ENCODE measurements at regions not wholly inside any gene's neighbourhood (a gene's known extent, or its start where the extent isn't known, plus 50 kb on each side); places are given as distances from the start of the nearest gene placed in this dataset.

DNA sequence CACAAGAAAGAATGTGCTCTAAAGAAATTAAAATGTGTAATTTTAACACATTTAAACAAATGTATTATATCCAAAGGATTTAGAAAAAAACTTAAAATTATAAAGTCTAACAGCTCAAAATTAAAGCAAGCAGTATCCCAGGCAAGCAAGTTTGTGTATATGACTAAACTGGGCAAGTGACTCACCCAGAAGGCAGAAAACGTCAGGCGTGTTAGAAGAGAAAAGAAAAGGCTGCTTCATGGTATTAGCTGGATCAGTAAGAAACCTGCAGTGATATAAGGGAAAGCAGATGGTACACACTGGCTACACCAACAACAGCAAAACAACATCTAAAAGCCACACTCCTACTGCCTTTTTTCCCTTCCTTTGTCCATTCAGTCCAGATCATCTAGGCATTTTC is 250.6 kb upstream of the NDST3 start:
- TF ChIP-seq SIN3A (IDR thresholded peaks at IDR 0.05; ENCODE audit: borderline replicate concordance, insufficient read depth, low read depth, low read length), result no peak
- TF ChIP-seq, protein P1, sequence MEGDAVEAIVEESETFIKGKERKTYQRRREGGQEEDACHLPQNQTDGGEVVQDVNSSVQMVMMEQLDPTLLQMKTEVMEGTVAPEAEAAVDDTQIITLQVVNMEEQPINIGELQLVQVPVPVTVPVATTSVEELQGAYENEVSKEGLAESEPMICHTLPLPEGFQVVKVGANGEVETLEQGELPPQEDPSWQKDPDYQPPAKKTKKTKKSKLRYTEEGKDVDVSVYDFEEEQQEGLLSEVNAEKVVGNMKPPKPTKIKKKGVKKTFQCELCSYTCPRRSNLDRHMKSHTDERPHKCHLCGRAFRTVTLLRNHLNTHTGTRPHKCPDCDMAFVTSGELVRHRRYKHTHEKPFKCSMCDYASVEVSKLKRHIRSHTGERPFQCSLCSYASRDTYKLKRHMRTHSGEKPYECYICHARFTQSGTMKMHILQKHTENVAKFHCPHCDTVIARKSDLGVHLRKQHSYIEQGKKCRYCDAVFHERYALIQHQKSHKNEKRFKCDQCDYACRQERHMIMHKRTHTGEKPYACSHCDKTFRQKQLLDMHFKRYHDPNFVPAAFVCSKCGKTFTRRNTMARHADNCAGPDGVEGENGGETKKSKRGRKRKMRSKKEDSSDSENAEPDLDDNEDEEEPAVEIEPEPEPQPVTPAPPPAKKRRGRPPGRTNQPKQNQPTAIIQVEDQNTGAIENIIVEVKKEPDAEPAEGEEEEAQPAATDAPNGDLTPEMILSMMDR (IDR thresholded peaks at IDR 0.05), result no peak
- Histone ChIP-seq H3K36me3 (ENCODE audit: control insufficient read depth, insufficient read depth, low read length) (no peaks in the 10 kb centered on the region), H3K27ac (ENCODE audit: low read length) (no peak overlapping the region), H3K27me3 (ENCODE audit: control insufficient read depth, insufficient read depth, low read length) (no peaks in the 10 kb centered on the region), H3K9me3 (ENCODE audit: control insufficient read depth, insufficient read depth, low read depth, low read length) (no peaks in the 10 kb centered on the region), H3K4me3 (ENCODE audit: low read depth in 2 of 2, low read length in 2 of 2) (no peak overlapping the region), H3K4me1 (ENCODE audit: control insufficient read depth, insufficient read depth, low read length) (no peaks in the 10 kb centered on the region)
- ChIA-PET POLR2A (no interaction called here), CTCF (no interaction called here)
- in situ Hi-C loops (cut with HindIII; ENCODE audit: low pct_unique_long_range_greater_than_20kb, low sequenced_read_pairs), result no loop called here
- intact Hi-C loops (cut with micrococcal nuclease; ENCODE audit: unreplicated experiment), result no loop called here
- no TSS peak for BruUV-seq (replicated peaks)
- no peak for DNase-seq (ENCODE audit: low read depth, low spot score)
- ATAC-seq, result no peak

DNA sequence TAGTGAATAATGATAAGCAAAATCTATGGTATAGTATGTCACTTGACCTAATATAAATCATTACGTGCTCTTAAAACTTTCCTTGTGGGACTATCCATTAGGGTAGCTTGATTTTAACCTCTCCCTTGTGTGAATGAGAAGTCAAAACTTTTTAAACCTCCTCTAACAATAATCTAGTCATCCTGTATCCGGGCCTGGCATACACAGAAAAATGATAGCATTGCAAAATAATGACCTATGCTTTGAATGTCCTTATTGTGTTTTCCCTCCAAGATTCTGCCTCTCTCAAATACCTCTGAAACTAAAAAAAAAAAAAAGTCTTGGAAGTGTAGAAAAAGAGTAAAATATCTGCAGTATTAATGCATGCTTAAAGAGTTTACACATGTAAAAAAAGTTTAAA is 250.0 kb upstream of the NDST3 start:
- POLR2A ChIA-PET, result no interaction called here
- no peak overlapping the region for H3K4me3 ChIP-seq (ENCODE audit: low read depth in 2 of 2, low read length in 2 of 2)
- in situ Hi-C loops (cut with HindIII; ENCODE audit: low pct_unique_long_range_greater_than_20kb, low sequenced_read_pairs) (no loop called here), intact Hi-C loops (cut with micrococcal nuclease; ENCODE audit: unreplicated experiment) (no loop called here)
- CTCF ChIA-PET, result no interaction called here
- no peaks in the 10 kb centered on the region for H3K27me3 ChIP-seq (ENCODE audit: control insufficient read depth, insufficient read depth, low read length)
- DNase-seq (ENCODE audit: low read depth, low spot score) (no peak), ATAC-seq (no peak)
- H3K9me3 ChIP-seq (ENCODE audit: control insufficient read depth, insufficient read depth, low read depth, low read length), result no peaks in the 10 kb centered on the region
- H3K27ac ChIP-seq (ENCODE audit: low read length), result no peak overlapping the region
- H3K36me3 ChIP-seq (ENCODE audit: control insufficient read depth, insufficient read depth, low read length), result no peaks in the 10 kb centered on the region
- TF ChIP-seq TCF7L2 (IDR thresholded peaks at IDR 0.05; ENCODE audit: low read depth, low read length), result no peak
- TF ChIP-seq, protein P1 (IDR thresholded peaks at IDR 0.05), result no peak
- TF ChIP-seq, protein P2, sequence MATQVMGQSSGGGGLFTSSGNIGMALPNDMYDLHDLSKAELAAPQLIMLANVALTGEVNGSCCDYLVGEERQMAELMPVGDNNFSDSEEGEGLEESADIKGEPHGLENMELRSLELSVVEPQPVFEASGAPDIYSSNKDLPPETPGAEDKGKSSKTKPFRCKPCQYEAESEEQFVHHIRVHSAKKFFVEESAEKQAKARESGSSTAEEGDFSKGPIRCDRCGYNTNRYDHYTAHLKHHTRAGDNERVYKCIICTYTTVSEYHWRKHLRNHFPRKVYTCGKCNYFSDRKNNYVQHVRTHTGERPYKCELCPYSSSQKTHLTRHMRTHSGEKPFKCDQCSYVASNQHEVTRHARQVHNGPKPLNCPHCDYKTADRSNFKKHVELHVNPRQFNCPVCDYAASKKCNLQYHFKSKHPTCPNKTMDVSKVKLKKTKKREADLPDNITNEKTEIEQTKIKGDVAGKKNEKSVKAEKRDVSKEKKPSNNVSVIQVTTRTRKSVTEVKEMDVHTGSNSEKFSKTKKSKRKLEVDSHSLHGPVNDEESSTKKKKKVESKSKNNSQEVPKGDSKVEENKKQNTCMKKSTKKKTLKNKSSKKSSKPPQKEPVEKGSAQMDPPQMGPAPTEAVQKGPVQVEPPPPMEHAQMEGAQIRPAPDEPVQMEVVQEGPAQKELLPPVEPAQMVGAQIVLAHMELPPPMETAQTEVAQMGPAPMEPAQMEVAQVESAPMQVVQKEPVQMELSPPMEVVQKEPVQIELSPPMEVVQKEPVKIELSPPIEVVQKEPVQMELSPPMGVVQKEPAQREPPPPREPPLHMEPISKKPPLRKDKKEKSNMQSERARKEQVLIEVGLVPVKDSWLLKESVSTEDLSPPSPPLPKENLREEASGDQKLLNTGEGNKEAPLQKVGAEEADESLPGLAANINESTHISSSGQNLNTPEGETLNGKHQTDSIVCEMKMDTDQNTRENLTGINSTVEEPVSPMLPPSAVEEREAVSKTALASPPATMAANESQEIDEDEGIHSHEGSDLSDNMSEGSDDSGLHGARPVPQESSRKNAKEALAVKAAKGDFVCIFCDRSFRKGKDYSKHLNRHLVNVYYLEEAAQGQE (IDR thresholded peaks at IDR 0.05; ENCODE audit: insufficient read depth in 1 of 2, low read depth in 2 of 2, low read length in 1 of 2), result no peak
- no peak for TF ChIP-seq SIN3A (IDR thresholded peaks at IDR 0.05; ENCODE audit: borderline replicate concordance, insufficient read depth, low read depth, low read length)
- TF ChIP-seq POLR2AphosphoS5 (IDR thresholded peaks at IDR 0.05; ENCODE audit: low read depth, low read length), result no peak
- H3K4me1 ChIP-seq (ENCODE audit: control insufficient read depth, insufficient read depth, low read length), result no peaks in the 10 kb centered on the region
- BruUV-seq (replicated peaks), result no TSS peak

DNA sequence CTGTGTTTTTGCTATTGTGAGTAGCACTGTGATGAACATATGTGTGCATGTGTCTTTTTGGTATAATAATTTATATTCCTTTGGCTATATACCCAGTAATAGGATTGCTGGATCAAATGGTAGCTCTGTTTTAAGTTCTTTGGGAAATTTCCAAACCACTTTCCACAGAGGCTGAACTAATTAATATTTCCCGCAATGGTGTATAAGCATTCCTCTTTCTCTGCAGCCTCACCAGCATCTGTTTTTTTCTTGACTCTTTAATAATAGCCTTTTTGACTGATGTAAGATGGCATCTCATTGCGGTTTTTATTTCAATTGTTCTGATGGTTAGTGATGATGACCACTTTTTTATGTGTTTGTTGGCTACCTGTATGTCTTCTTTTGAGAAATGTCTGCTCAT is 247.7 kb upstream of the NDST3 start:
- DNase-seq (ENCODE audit: low read depth, low spot score) (no peak), ATAC-seq (no peak)
- Histone ChIP-seq H3K27ac (ENCODE audit: low read length) (no peak overlapping the region), H3K4me3 (ENCODE audit: low read depth in 2 of 2, low read length in 2 of 2) (no peak overlapping the region), H3K36me3 (ENCODE audit: control insufficient read depth, insufficient read depth, low read length) (no peaks in the 10 kb centered on the region), H3K4me1 (ENCODE audit: control insufficient read depth, insufficient read depth, low read length) (no peaks in the 10 kb centered on the region), H3K9me3 (ENCODE audit: control insufficient read depth, insufficient read depth, low read depth, low read length) (no peaks in the 10 kb centered on the region), H3K27me3 (ENCODE audit: control insufficient read depth, insufficient read depth, low read length) (no peaks in the 10 kb centered on the region)
- intact Hi-C loops (cut with micrococcal nuclease; ENCODE audit: unreplicated experiment), result no loop called here
- in situ Hi-C loops (cut with HindIII; ENCODE audit: low pct_unique_long_range_greater_than_20kb, low sequenced_read_pairs), result no loop called here
- ChIA-PET POLR2A (no interaction called here), CTCF (no interaction called here)
- no TSS peak for BruUV-seq (replicated peaks)
- TF ChIP-seq SIN3A (IDR thresholded peaks at IDR 0.05; ENCODE audit: borderline replicate concordance, insufficient read depth, low read depth, low read length), result no peak
- TF ChIP-seq, protein P1 (IDR thresholded peaks at IDR 0.05), result no peak
- TF ChIP-seq TCF7L2 (IDR thresholded peaks at IDR 0.05; ENCODE audit: low read depth, low read length), result no peak
- TF ChIP-seq POLR2AphosphoS5 (IDR thresholded peaks at IDR 0.05; ENCODE audit: low read depth, low read length), result no peak
- TF ChIP-seq, protein P2 (IDR thresholded peaks at IDR 0.05; ENCODE audit: insufficient read depth in 1 of 2, low read depth in 2 of 2, low read length in 1 of 2), result no peak
